H1 (cell line): ENCODE measurements at regions not wholly inside any gene's neighbourhood (a gene's known extent, or its start where the extent isn't known, plus 50 kb on each side); places are given as distances from the start of the nearest gene placed in this dataset.

Experiments
- CTCF ChIA-PET: fragments of 300-600 bp; sonication (Branson Sonifier 250); formaldehyde crosslinking; loops from one replicate; lab custom pipeline; 2021; ENCODE audit not compliant: partially characterized antibody; lab: Charles Lee
- POLR2A ChIA-PET: fragments of 300-600 bp; sonication (Branson Sonifier 250); formaldehyde crosslinking; loops from one replicate; lab custom pipeline; 2021; ENCODE audit warnings: inconsistent platforms; ENCODE audit not compliant: partially characterized antibody; lab: Charles Lee
- DNase-seq, 2 experiments: peaks; one replicate each; pipeline versions ENCODE4 v3.0.0 to v3.0.0-alpha.2; 2010 to 2022; ENCODE audit warnings: low spot score in 2 of 2, low read depth in 1 of 2, mixed read lengths in 1 of 2
- FAIRE-seq: peaks from 2 replicates; lab custom pipeline; 2011; peaks lifted over from hg19 to GRCh38; lab: Jason Lieb, UNC
- H2AFZ ChIP-seq: 2 replicates; pipeline ENCODE4 v1.8.1; 2012; ENCODE audit warnings: low read length, inconsistent platforms
- H2AK5ac ChIP-seq: 2 replicates; pipeline ENCODE4 v1.6.1; 2013; ENCODE audit warnings: low read depth, low read length
- H2BK120ac ChIP-seq: replicated peaks from 2 replicates; pipeline ENCODE3; 2013; ENCODE audit warnings: low read depth, low read length, inconsistent platforms
- H2BK12ac ChIP-seq: 2 replicates; pipeline ENCODE4 v1.6.1; 2013; ENCODE audit warnings: low read depth, low read length
- H2BK15ac ChIP-seq: 2 replicates; pipeline ENCODE4 v1.6.1; 2013; ENCODE audit warnings: low read length
- H2BK20ac ChIP-seq: 2 replicates; pipeline ENCODE4 v1.6.1; 2013; ENCODE audit warnings: low read length
- H2BK5ac ChIP-seq: 2 replicates; pipeline ENCODE4 v1.6.1; 2013; ENCODE audit warnings: low read depth, low read length
- H3K14ac ChIP-seq: 2 replicates; pipeline ENCODE4 v1.6.1; 2013; ENCODE audit warnings: inconsistent platforms; ENCODE audit not compliant: insufficient read length
- H3K18ac ChIP-seq: 2 replicates; pipeline ENCODE4 v1.6.1; 2013; ENCODE audit warnings: low read length; ENCODE audit errors: extremely low read depth
- H3K23ac ChIP-seq: 2 replicates; pipeline ENCODE4 v1.6.1; 2013; ENCODE audit warnings: inconsistent platforms; ENCODE audit not compliant: insufficient read length
- H3K23me2 ChIP-seq: 2 replicates; pipeline ENCODE4 v1.6.1; 2013; ENCODE audit warnings: low read depth, low read length
- H3K27ac ChIP-seq: 2 replicates; pipeline ENCODE4 v1.6.1; 2011; ENCODE audit warnings: low read depth, low read length, inconsistent platforms
- H3K27me3 ChIP-seq, 4 experiments: replicated peaks in 1 of 4; 1 replicate in 1 of 4; 2 replicates in 3 of 4; pipeline versions ENCODE4 v1.6.1 to v1.8.1; 2011 to 2013; ENCODE audit warnings: low read length in 3 of 4, mild to moderate bottlenecking in 3 of 4, inconsistent platforms in 2 of 4, mixed read lengths in 2 of 4, moderate library complexity in 1 of 4; ENCODE audit not compliant: control insufficient read depth in 3 of 4, insufficient read depth in 3 of 4; ENCODE audit errors: extremely low read depth in 1 of 4
- H3K36me3 ChIP-seq, 4 experiments: 2 replicates each; pipeline versions ENCODE4 v1.6.1 to v1.8.1; 2011 to 2013; ENCODE audit warnings: mild to moderate bottlenecking in 4 of 4, low read length in 3 of 4, moderate library complexity in 2 of 4, control low read depth in 1 of 4, inconsistent platforms in 1 of 4; ENCODE audit not compliant: insufficient read depth in 4 of 4, control insufficient read depth in 2 of 4
- H3K4ac ChIP-seq: replicated peaks from 2 replicates; pipeline ENCODE3; 2013; ENCODE audit warnings: low read length, low read depth, mixed read lengths, inconsistent platforms; ENCODE audit not compliant: insufficient read length
- H3K4me1 ChIP-seq, 4 experiments: replicated peaks in 1 of 4; 1 replicate in 1 of 4; 2 replicates in 3 of 4; pipeline versions ENCODE4 v1.6.1 to v1.8.1; 2011 to 2013; ENCODE audit warnings: low read length in 3 of 4, inconsistent platforms in 2 of 4, mixed read lengths in 1 of 4; ENCODE audit not compliant: insufficient read depth in 4 of 4, control insufficient read depth in 3 of 4
- H3K4me2 ChIP-seq, 2 experiments: 2 replicates each; pipeline versions ENCODE4 v1.6.1 to v1.8.1; 2011 to 2013; ENCODE audit warnings: low read depth in 2 of 2, low read length in 2 of 2, control low read depth in 1 of 2, inconsistent platforms in 1 of 2, mild to moderate bottlenecking in 1 of 2; ENCODE audit not compliant: insufficient read depth in 1 of 2
- H3K4me3 ChIP-seq, 4 experiments: fragments of 200-600, 300-600 bp in 1 of 4; sonication (generic), shearing (Covaris generic), sonication (Bioruptor Twin) in 1 of 4; 2 replicates each; pipeline versions ENCODE4 v1.5.1 to v1.8.1; 2011 to 2016; ENCODE audit warnings: low read length in 4 of 4, low read depth in 3 of 4, control low read depth in 2 of 4, inconsistent platforms in 2 of 4, mild to moderate bottlenecking in 2 of 4, mixed read lengths in 1 of 4, moderate library complexity in 1 of 4; ENCODE audit not compliant: insufficient read depth in 2 of 4; ENCODE audit errors: extremely low read depth in 1 of 4
- H3K56ac ChIP-seq: replicated peaks from 2 replicates; pipeline ENCODE3; 2013; ENCODE audit warnings: low read depth, mild to moderate bottlenecking, mixed read lengths, low read length, inconsistent platforms; ENCODE audit not compliant: insufficient read length
- H3K79me1 ChIP-seq: 2 replicates; pipeline ENCODE4 v1.6.1; 2013; ENCODE audit warnings: low read depth, low read length, control low read depth
- H3K79me2 ChIP-seq, 2 experiments: 2 replicates each; pipeline versions ENCODE4 v1.6.1 to v1.8.1; 2012 to 2013; ENCODE audit warnings: low read length in 2 of 2, mild to moderate bottlenecking in 2 of 2, inconsistent platforms in 1 of 2; ENCODE audit not compliant: insufficient read depth in 2 of 2, control insufficient read depth in 1 of 2
- H3K9ac ChIP-seq, 4 experiments: replicated peaks in 1 of 4; 1 replicate in 1 of 4; 2 replicates in 3 of 4; pipeline versions ENCODE4 v1.6.1 to v1.8.1; 2011 to 2013; ENCODE audit warnings: low read depth in 3 of 4, low read length in 3 of 4, control low read depth in 2 of 4, mild to moderate bottlenecking in 2 of 4, moderate library complexity in 2 of 4, inconsistent platforms in 1 of 4; ENCODE audit errors: extremely low read depth in 1 of 4
- H3K9me3 ChIP-seq, 2 experiments: 2 replicates each; pipeline versions ENCODE4 v1.6.1 to v1.8.1; 2012 to 2013; ENCODE audit warnings: mild to moderate bottlenecking in 2 of 2, moderate library complexity in 2 of 2, control low read depth in 1 of 2, inconsistent platforms in 1 of 2, low read depth in 1 of 2, low read length in 1 of 2, mixed read lengths in 1 of 2; ENCODE audit not compliant: insufficient read depth in 2 of 2
- H4K20me1 ChIP-seq, 2 experiments: replicated peaks in 1 of 2; 2 replicates each; pipeline versions ENCODE3 to v1.8.1; 2011 to 2013; ENCODE audit warnings: inconsistent platforms in 2 of 2, low read length in 2 of 2, mild to moderate bottlenecking in 1 of 2; ENCODE audit not compliant: insufficient read depth in 2 of 2, control insufficient read depth in 1 of 2
- H4K5ac ChIP-seq: 2 replicates; pipeline ENCODE4 v1.6.1; 2013; ENCODE audit warnings: low read length, low read depth, mixed read lengths, inconsistent platforms; ENCODE audit not compliant: insufficient read length
- H4K8ac ChIP-seq: 2 replicates; pipeline ENCODE4 v1.8.0; 2013; ENCODE audit warnings: mild to moderate bottlenecking, moderate library complexity, low read length, inconsistent platforms; ENCODE audit not compliant: insufficient read depth; ENCODE audit errors: extremely low read depth
- H4K91ac ChIP-seq: replicated peaks from 2 replicates; pipeline ENCODE3; 2013; ENCODE audit warnings: low read length, mixed read lengths, inconsistent platforms; ENCODE audit not compliant: insufficient read length
- KDM1A ChIP-seq: fragments of 200-600, 300-600 bp; sonication (generic); IDR thresholded peaks from 2 replicates; pipeline ENCODE4 v1.7.1; 2016; ENCODE audit warnings: mild to moderate bottlenecking, low read length, borderline replicate concordance
- WGBS, 2 experiments: shearing (Covaris generic) in 1 of 2; methylation state at CpG; one replicate each; pipeline versions ENCODE4 v1.1.6 to v1.1.7; 2013 to 2015; ENCODE audit warnings: low lambda C conversion rate in 2 of 2, mixed read lengths in 2 of 2, inconsistent platforms in 1 of 2, low coverage in 1 of 2, missing lambda C conversion rate in 1 of 2; ENCODE audit not compliant: insufficient replicate concordance in 2 of 2, insufficient coverage in 1 of 2, insufficient read length in 1 of 2; ENCODE audit errors: extremely low coverage in 1 of 2, missing lambda C conversion rate in 1 of 2; 5-methylcytosine and 5-hydroxymethylcytosine counted together

DNA sequence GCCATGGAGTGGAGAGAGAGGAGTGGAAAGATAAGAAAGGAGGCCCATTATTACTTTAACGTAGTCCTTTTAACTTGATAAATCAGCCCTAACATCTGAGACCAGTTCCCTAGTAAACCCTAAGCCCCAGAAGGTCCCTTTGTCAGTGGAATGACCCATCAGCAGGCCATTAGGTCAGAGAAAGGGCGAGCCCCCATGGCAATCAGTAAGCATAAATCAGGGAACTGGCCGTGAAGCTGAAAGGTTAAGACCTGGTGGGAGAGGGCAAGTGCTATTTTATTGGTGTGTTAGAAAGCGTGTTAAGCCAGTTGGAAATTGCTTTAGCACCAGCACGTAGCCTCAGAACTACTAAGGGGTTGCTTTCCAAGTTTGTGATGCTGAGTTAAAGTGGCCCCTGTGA is 708.0 kb downstream of the BCL11B start:
- Histone ChIP-seq H3K23me2 (no peaks in the 10 kb centered on the region), H3K27ac (no peak overlapping the region), H4K20me1 (no peaks in the 10 kb centered on the region), H2BK120ac (no peak overlapping the region), H4K91ac (no peak overlapping the region), H3K18ac (no peak overlapping the region), H3K79me1 (no peaks in the 10 kb centered on the region), H4K5ac (no peak overlapping the region), H3K4me1 (no peaks in the 10 kb centered on the region), H3K4me3 (no peak overlapping the region), H3K4ac (no peak overlapping the region), H3K4me2 (no peak overlapping the region), H3K36me3 (no peaks in the 10 kb centered on the region), H4K8ac (no peak overlapping the region), H2BK5ac (no peak overlapping the region), H3K56ac (no peak overlapping the region), H3K14ac (no peak overlapping the region), H2BK20ac (no peak overlapping the region), H3K9ac (no peak overlapping the region), H2BK15ac (no peak overlapping the region), H3K23ac (no peak overlapping the region), H3K9me3 (no peaks in the 10 kb centered on the region), H3K27me3 (no peaks in the 10 kb centered on the region), H3K79me2 (no peaks in the 10 kb centered on the region), H2AFZ (no peak overlapping the region), H2BK12ac (no peak overlapping the region), H2AK5ac (no peak overlapping the region)
- ChIA-PET POLR2A (no interaction called here), CTCF (no interaction called here)
- DNase-seq (no peak), FAIRE-seq (no peak)
- TF ChIP-seq KDM1A, result no peak
- 77% methylated on average over 5 of the region's 5 CpGs; no CpG with 5 or more reads in 1 of the 2 experiments for WGBS, 2 experiments
